Neural cell (in vitro differentiated cells): ENCODE measurements at regions not wholly inside any gene's neighbourhood (a gene's known extent, or its start where the extent isn't known, plus 50 kb on each side); places are given as distances from the start of the nearest gene placed in this dataset.

Experiments used
- H2AFZ ChIP-seq: fragments of 200-600, 300-800 bp; sonication (generic), shearing (Covaris generic); 2 replicates; pipeline ENCODE4 v1.6.0; 2014; ENCODE audit warnings: low read depth, mild to moderate bottlenecking, antibody characterized with exemption, low read length, moderate library complexity
- H3F3A ChIP-seq: fragments of 200-600 bp; shearing (Covaris generic); 2 replicates; pipeline ENCODE4 v1.6.1; 2016; ENCODE audit warnings: mild to moderate bottlenecking, moderate library complexity, mixed read lengths, antibody characterized with exemption, low read length; ENCODE audit not compliant: insufficient read depth, poor library complexity, severe bottlenecking
- H3K27ac ChIP-seq: fragments of 200-600, 300-800 bp; sonication (generic), shearing (Covaris generic); 2 replicates; pipeline ENCODE4 v1.5.1; 2014; ENCODE audit warnings: mild to moderate bottlenecking, low read length, moderate library complexity
- H3K27me3 ChIP-seq: fragments of 300-800, 200-600 bp; sonication (generic), shearing (Covaris generic); 2 replicates; pipeline ENCODE4 v1.6.0; 2014; ENCODE audit warnings: mild to moderate bottlenecking, low read depth, low read length, moderate library complexity; ENCODE audit not compliant: insufficient read depth
- H3K36me3 ChIP-seq: fragments of 300-800, 200-600 bp; sonication (generic), shearing (Covaris generic); 2 replicates; pipeline ENCODE4 v1.5.1; 2014; ENCODE audit warnings: mild to moderate bottlenecking, antibody characterized with exemption, low read length, moderate library complexity; ENCODE audit not compliant: insufficient read depth
- H3K4me2 ChIP-seq: fragments of 300-800, 200-600 bp; sonication (generic), shearing (Covaris generic); 2 replicates; pipeline ENCODE4 v1.6.0; 2014; ENCODE audit warnings: mild to moderate bottlenecking, low read length
- H3K4me3 ChIP-seq: fragments of 300-800, 200-600 bp; sonication (generic), shearing (Covaris generic); 2 replicates; pipeline ENCODE4 v1.5.1; 2014; ENCODE audit warnings: mild to moderate bottlenecking, low read length, moderate library complexity
- H3K79me2 ChIP-seq: fragments of 200-600 bp; shearing (Covaris generic); replicated peaks from 2 replicates; pipeline ENCODE4 v1.6.0; 2014; ENCODE audit warnings: mild to moderate bottlenecking, low read length, moderate library complexity; ENCODE audit not compliant: insufficient read depth
- H3K9ac ChIP-seq: fragments of 300-800, 200-600 bp; sonication (generic), shearing (Covaris generic); 2 replicates; pipeline ENCODE4 v1.6.1; 2016; ENCODE audit warnings: mild to moderate bottlenecking, low read length, mixed read lengths
- H3K9me2 ChIP-seq: fragments of 200-600 bp; shearing (Covaris generic); 2 replicates; pipeline ENCODE4 v1.6.1; 2016; ENCODE audit warnings: mild to moderate bottlenecking, low read length, mixed read lengths; ENCODE audit not compliant: insufficient read depth
- H3K9me3 ChIP-seq: fragments of 200-600, 300-800 bp; sonication (generic), shearing (Covaris generic); 2 replicates; pipeline ENCODE4 v1.6.1; 2016; ENCODE audit warnings: mild to moderate bottlenecking, mixed run types, low read length, moderate library complexity, mixed read lengths
- H4K20me1 ChIP-seq: fragments of 200-600 bp; shearing (Covaris generic); 2 replicates; pipeline ENCODE4 v1.6.1; 2016; ENCODE audit warnings: mild to moderate bottlenecking, mixed run types; ENCODE audit not compliant: insufficient read depth
- CTCF ChIP-seq: fragments of 450-650 bp; IDR thresholded peaks from 2 replicates; pipeline ENCODE4 v1.5.1; 2014; ENCODE audit warnings: antibody characterized with exemption, mild to moderate bottlenecking, moderate library complexity; ENCODE audit not compliant: poor library complexity, severe bottlenecking
- EP300 ChIP-seq: fragments of 450-650 bp; conservative IDR thresholded peaks from 2 replicates; pipeline ENCODE4 v1.6.1; 2014; ENCODE audit warnings: antibody characterized with exemption, mild to moderate bottlenecking, moderate library complexity; ENCODE audit not compliant: poor library complexity, severe bottlenecking
- EZH2 ChIP-seq: fragments of 200-600, 300-800 bp; shearing (Covaris generic), sonication (generic); IDR thresholded peaks from 2 replicates; pipeline ENCODE4 v1.6.1; 2014; ENCODE audit warnings: antibody characterized with exemption, low read length, borderline replicate concordance, mild to moderate bottlenecking; ENCODE audit not compliant: insufficient read depth, poor library complexity, severe bottlenecking
- MXI1 ChIP-seq: fragments of 450-650 bp; conservative IDR thresholded peaks from 2 replicates; pipeline ENCODE4 v1.6.1; 2014; ENCODE audit warnings: antibody characterized with exemption, mild to moderate bottlenecking; ENCODE audit not compliant: poor library complexity, severe bottlenecking
- POLR2AphosphoS5 ChIP-seq: IDR thresholded peaks from 2 replicates; pipeline ENCODE4 v1.6.1; 2012
- RAD21 ChIP-seq: fragments of 450-650 bp; conservative IDR thresholded peaks from 2 replicates; pipeline ENCODE4 v1.6.1; 2014; ENCODE audit warnings: antibody characterized with exemption, mild to moderate bottlenecking, moderate library complexity
- SMC3 ChIP-seq: fragments of 450-650 bp; conservative IDR thresholded peaks from 2 replicates; pipeline ENCODE4 v1.6.1; 2014; ENCODE audit warnings: antibody characterized with exemption, mild to moderate bottlenecking, moderate library complexity; ENCODE audit not compliant: poor library complexity
- TAF1 ChIP-seq: IDR thresholded peaks from 2 replicates; pipeline ENCODE4 v1.6.1; 2012; ENCODE audit warnings: low read depth
- TF ChIP-seq, protein P1 (sequence below): IDR thresholded peaks from 2 replicates; pipeline ENCODE4 v1.6.1; 2012; ENCODE audit warnings: borderline replicate concordance

GRCh38 chr7:136193940-136194339 lies 216.8 kb upstream of the MTPN start:
- Histone ChIP-seq H3K79me2 (no peaks in the 10 kb centered on the region), H3K4me2 (no peak overlapping the region), H3K9ac (no peak overlapping the region), H3K4me3 (no peak overlapping the region), H3K27me3 (no peaks in the 10 kb centered on the region), H3F3A (no peaks in the 10 kb centered on the region), H2AFZ (no peak overlapping the region), H3K9me3 (no peaks in the 10 kb centered on the region), H3K9me2 (no peaks in the 10 kb centered on the region), H3K36me3 (no peaks in the 10 kb centered on the region), H3K27ac (no peak overlapping the region), H4K20me1 (no peaks in the 10 kb centered on the region)
- TF ChIP-seq EZH2 (no peak), CTCF (no peak), TAF1 (no peak), POLR2AphosphoS5 (no peak), RAD21 (no peak), SMC3 (no peak), MXI1 (no peak), EP300 (no peak)
- TF ChIP-seq, protein P1, sequence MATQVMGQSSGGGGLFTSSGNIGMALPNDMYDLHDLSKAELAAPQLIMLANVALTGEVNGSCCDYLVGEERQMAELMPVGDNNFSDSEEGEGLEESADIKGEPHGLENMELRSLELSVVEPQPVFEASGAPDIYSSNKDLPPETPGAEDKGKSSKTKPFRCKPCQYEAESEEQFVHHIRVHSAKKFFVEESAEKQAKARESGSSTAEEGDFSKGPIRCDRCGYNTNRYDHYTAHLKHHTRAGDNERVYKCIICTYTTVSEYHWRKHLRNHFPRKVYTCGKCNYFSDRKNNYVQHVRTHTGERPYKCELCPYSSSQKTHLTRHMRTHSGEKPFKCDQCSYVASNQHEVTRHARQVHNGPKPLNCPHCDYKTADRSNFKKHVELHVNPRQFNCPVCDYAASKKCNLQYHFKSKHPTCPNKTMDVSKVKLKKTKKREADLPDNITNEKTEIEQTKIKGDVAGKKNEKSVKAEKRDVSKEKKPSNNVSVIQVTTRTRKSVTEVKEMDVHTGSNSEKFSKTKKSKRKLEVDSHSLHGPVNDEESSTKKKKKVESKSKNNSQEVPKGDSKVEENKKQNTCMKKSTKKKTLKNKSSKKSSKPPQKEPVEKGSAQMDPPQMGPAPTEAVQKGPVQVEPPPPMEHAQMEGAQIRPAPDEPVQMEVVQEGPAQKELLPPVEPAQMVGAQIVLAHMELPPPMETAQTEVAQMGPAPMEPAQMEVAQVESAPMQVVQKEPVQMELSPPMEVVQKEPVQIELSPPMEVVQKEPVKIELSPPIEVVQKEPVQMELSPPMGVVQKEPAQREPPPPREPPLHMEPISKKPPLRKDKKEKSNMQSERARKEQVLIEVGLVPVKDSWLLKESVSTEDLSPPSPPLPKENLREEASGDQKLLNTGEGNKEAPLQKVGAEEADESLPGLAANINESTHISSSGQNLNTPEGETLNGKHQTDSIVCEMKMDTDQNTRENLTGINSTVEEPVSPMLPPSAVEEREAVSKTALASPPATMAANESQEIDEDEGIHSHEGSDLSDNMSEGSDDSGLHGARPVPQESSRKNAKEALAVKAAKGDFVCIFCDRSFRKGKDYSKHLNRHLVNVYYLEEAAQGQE: no peak

DNA sequence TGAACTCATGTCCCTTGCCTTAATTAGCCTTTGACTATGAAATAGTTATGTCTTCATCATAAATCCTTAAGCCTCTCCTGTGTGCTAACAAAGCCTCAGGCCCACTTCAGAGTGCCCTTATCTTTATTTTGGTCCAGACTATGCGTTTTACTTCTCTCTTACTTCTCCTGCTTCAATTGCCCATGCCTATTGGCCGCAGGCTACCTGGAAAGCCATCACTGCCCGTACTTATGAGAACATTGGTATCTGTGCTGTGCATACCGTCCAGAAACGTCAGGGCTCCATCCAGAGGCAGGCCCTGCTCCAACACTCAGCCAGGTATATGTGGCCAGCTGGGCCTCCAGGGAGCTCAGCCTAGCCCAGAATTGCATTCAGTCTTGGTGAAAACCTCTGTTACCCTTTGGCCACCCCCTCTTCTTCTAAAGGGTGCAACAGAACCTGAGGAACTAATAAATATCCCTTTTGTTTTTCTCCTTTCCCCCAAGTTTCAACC lies 212.4 kb upstream of the MTPN start:
- TF ChIP-seq TAF1 (no peak), EZH2 (no peak), POLR2AphosphoS5 (no peak), CTCF (no peak), EP300 (no peak), SMC3 (no peak), MXI1 (no peak), RAD21 (no peak)
- TF ChIP-seq, protein P1: no peak
- Histone ChIP-seq H3K36me3 (no peaks in the 10 kb centered on the region), H3K4me2 (no peak overlapping the region), H3K4me3 (no peak overlapping the region), H3F3A (no peaks in the 10 kb centered on the region), H3K27ac (no peak overlapping the region), H4K20me1 (no peaks in the 10 kb centered on the region), H3K27me3 (no peaks in the 10 kb centered on the region), H3K9ac (no peak overlapping the region), H3K9me2 (no peaks in the 10 kb centered on the region), H3K79me2 (no peaks in the 10 kb centered on the region), H3K9me3 (no peaks in the 10 kb centered on the region), H2AFZ (no peak overlapping the region)
